CD4-positive, alpha-beta memory T cell (primary cell): ENCODE measurements at regions not wholly inside any gene's neighbourhood (a gene's known extent, or its start where the extent isn't known, plus 50 kb on each side); places are given as distances from the start of the nearest gene placed in this dataset.

Experiments
- CTCF ChIA-PET: fragments of 350-600 bp; sonication (Branson Sonifier 250); formaldehyde crosslinking; loops from one replicate; lab custom pipeline; 2021; ENCODE audit warnings: inconsistent platforms; ENCODE audit not compliant: partially characterized antibody; lab: Charles Lee
- POLR2A ChIA-PET: fragments of 350-600 bp; sonication (Branson Sonifier 250); formaldehyde crosslinking; loops from one replicate; lab custom pipeline; 2021; ENCODE audit not compliant: partially characterized antibody; lab: Charles Lee
- DNase-seq, 5 donors: peaks; one replicate each; pipeline versions ENCODE4 v3.0.0 to v3.0.0-alpha.2; 2020 to 2022; ENCODE audit warnings: mixed read lengths in 1 of 5
- H3K27ac ChIP-seq: one replicate; pipeline ENCODE4 v1.7.0; 2013; ENCODE audit warnings: low read depth, low read length
- H3K27me3 ChIP-seq: 2 replicates; pipeline ENCODE4 v1.7.0; 2013; ENCODE audit warnings: mild to moderate bottlenecking, low read length, moderate library complexity; ENCODE audit not compliant: insufficient read depth
- H3K36me3 ChIP-seq: 2 replicates; pipeline ENCODE4 v1.7.0; 2013; ENCODE audit warnings: mild to moderate bottlenecking, low read length, moderate library complexity; ENCODE audit not compliant: insufficient read depth
- H3K4me1 ChIP-seq: 2 replicates; pipeline ENCODE4 v1.7.0; 2013; ENCODE audit warnings: mild to moderate bottlenecking, low read length, moderate library complexity; ENCODE audit not compliant: insufficient read depth
- H3K4me3 ChIP-seq, 2 donors: one replicate each; pipeline ENCODE4 v1.7.0; 2013; ENCODE audit warnings: low read length in 2 of 2, mild to moderate bottlenecking in 1 of 2
- H3K9me3 ChIP-seq, 2 donors: one replicate each; pipeline ENCODE4 v1.7.0; 2013; ENCODE audit warnings: low read length in 2 of 2, control low read depth in 1 of 2; ENCODE audit not compliant: control insufficient read depth in 1 of 2
- H3K27ac Mint-ChIP-seq, 7 donors: one replicate each; pipeline ENCODE4 v1.8.0; 2020 to 2021; ENCODE audit warnings: mixed read lengths in 7 of 7, mild to moderate bottlenecking in 6 of 7, inconsistent platforms in 3 of 7, moderate library complexity in 3 of 7
- H3K27me3 Mint-ChIP-seq, 2 donors: one replicate each; pipeline ENCODE4 v1.8.0; 2020 to 2021; ENCODE audit warnings: mixed read lengths in 2 of 2
- H3K36me3 Mint-ChIP-seq, 2 donors: one replicate each; pipeline ENCODE4 v1.8.0; 2020 to 2021; ENCODE audit warnings: mixed read lengths in 2 of 2, inconsistent platforms in 1 of 2, mild to moderate bottlenecking in 1 of 2
- H3K4me1 Mint-ChIP-seq, 4 donors: one replicate each; pipeline ENCODE4 v1.8.0; 2020 to 2021; ENCODE audit warnings: mixed read lengths in 4 of 4, mild to moderate bottlenecking in 1 of 4
- H3K4me3 Mint-ChIP-seq, 8 donors: one replicate each; pipeline ENCODE4 v1.8.0; 2020 to 2021; ENCODE audit warnings: mixed read lengths in 8 of 8, mild to moderate bottlenecking in 7 of 8, moderate library complexity in 6 of 8, inconsistent platforms in 3 of 8
- H3K9me3 Mint-ChIP-seq, 8 donors: one replicate each; pipeline ENCODE4 v1.8.0; 2020 to 2021; ENCODE audit warnings: mixed read lengths in 8 of 8, mild to moderate bottlenecking in 5 of 8, inconsistent platforms in 3 of 8, moderate library complexity in 1 of 8
- intact Hi-C: fragments of 100-400 bp; cut with micrococcal nuclease; formaldehyde crosslinking; loops from one replicate; pipeline ENCODE4 v1.15.1; 2023

- no peak overlapping the region for H3K27ac Mint-ChIP-seq
- intact Hi-C loops, result no loop called here
- ChIA-PET CTCF (no interaction called here), POLR2A (no interaction called here)
- no peak overlapping the region for H3K27ac ChIP-seq
- H3K4me3 ChIP-seq, result no peak overlapping the region
- H3K36me3 ChIP-seq, result no peaks in the 10 kb centered on the region
- H3K27me3 ChIP-seq, result no peaks in the 10 kb centered on the region
- DNase-seq, result no peak
- H3K9me3 ChIP-seq, result peaks cover 0 to 5% of the 10 kb centered on the region in 2 donors
- H3K4me3 Mint-ChIP-seq, result no peak overlapping the region
- H3K9me3 Mint-ChIP-seq, result peaks cover 0 to 14% (median 3%) of the 10 kb centered on the region in 8 donors
- no peaks in the 10 kb centered on the region for H3K4me1 Mint-ChIP-seq
- H3K36me3 Mint-ChIP-seq, result no peaks in the 10 kb centered on the region
- no peaks in the 10 kb centered on the region for H3K27me3 Mint-ChIP-seq
- no peaks in the 10 kb centered on the region for H3K4me1 ChIP-seq
These were observed 1133.7 kb upstream of the NCAM2 start for GRCh38 chr21:19864476-19864875.

DNA sequence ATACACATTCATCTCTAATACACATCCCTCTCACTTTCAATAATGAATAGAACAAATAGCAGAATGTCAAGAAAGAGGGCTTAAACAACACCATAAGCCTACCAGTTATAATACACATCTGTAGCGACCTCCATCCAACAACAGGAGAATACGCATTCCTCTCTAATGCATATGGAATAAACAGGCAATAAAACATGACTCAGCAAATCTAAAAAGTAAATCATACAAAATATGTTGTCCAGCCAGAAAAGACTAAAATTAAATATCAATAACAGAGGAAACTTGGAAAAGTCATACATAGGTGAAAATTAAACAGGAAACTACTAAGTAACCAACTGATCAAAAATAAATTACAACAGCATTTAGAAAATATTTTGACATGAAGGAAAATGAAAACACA, 1127.5 kb upstream of the NCAM2 start:
- Mint-ChIP-seq H3K27ac (no peak overlapping the region), H3K27me3 (no peaks in the 10 kb centered on the region), H3K4me3 (no peak overlapping the region), H3K4me1 (no peaks in the 10 kb centered on the region), H3K36me3 (no peaks in the 10 kb centered on the region), H3K9me3 (peaks cover 0 to 14% (median 6%) of the 10 kb centered on the region in 8 donors)
- H3K4me1 ChIP-seq, result no peaks in the 10 kb centered on the region
- no peaks in the 10 kb centered on the region for H3K36me3 ChIP-seq
- intact Hi-C loops, result no loop called here
- H3K27ac ChIP-seq, result no peak overlapping the region
- POLR2A ChIA-PET, result no interaction called here
- H3K27me3 ChIP-seq, result no peaks in the 10 kb centered on the region
- CTCF ChIA-PET, result no interaction called here
- H3K4me3 ChIP-seq, result no peak overlapping the region
- DNase-seq, result no peak
- H3K9me3 ChIP-seq, result no peaks in the 10 kb centered on the region

- H3K36me3 ChIP-seq, result no peaks in the 10 kb centered on the region
- intact Hi-C loops, result no loop called here
- H3K4me3 ChIP-seq, result no peak overlapping the region
- ChIA-PET CTCF (no interaction called here), POLR2A (no interaction called here)
- no peaks in the 10 kb centered on the region for H3K36me3 Mint-ChIP-seq
- H3K9me3 Mint-ChIP-seq, result peaks cover 4 to 14% (median 8%) of the 10 kb centered on the region in 8 donors
- H3K27me3 Mint-ChIP-seq, result no peaks in the 10 kb centered on the region
- H3K27me3 ChIP-seq, result no peaks in the 10 kb centered on the region
- no peaks in the 10 kb centered on the region for H3K4me1 ChIP-seq
- no peak overlapping the region for H3K4me3 Mint-ChIP-seq
- no peak overlapping the region for H3K27ac Mint-ChIP-seq
- H3K9me3 ChIP-seq, result no peaks in the 10 kb centered on the region
- H3K27ac ChIP-seq, result no peak overlapping the region
- no peaks in the 10 kb centered on the region for H3K4me1 Mint-ChIP-seq
- DNase-seq, result no peak
These were observed 1123.7 kb upstream of the NCAM2 start for GRCh38 chr21:19874521-19874920.

GRCh38 chr21:19878133-19878532, 1120.1 kb upstream of the NCAM2 start:
- CTCF ChIA-PET, result no interaction called here
- no peaks in the 10 kb centered on the region for H3K4me1 Mint-ChIP-seq

GRCh38 chr21:19899645-19900044, 1098.6 kb upstream of the NCAM2 start:
- no peaks in the 10 kb centered on the region for H3K4me1 Mint-ChIP-seq
- Histone ChIP-seq H3K4me3 (no peak overlapping the region), H3K9me3 (no peaks in the 10 kb centered on the region), H3K27me3 (no peaks in the 10 kb centered on the region), H3K36me3 (no peaks in the 10 kb centered on the region), H3K27ac (no peak overlapping the region), H3K4me1 (no peaks in the 10 kb centered on the region)
- H3K27me3 Mint-ChIP-seq, result no peaks in the 10 kb centered on the region
- H3K36me3 Mint-ChIP-seq, result no peaks in the 10 kb centered on the region
- intact Hi-C loops, result no loop called here
- H3K27ac Mint-ChIP-seq, result no peak overlapping the region
- DNase-seq, result no peak
- CTCF ChIA-PET, result no interaction called here
- H3K9me3 Mint-ChIP-seq, result peaks cover 2 to 31% (median 12%) of the 10 kb centered on the region in 8 donors
- POLR2A ChIA-PET, result no interaction called here
- no peak overlapping the region for H3K4me3 Mint-ChIP-seq

More at GRCh38 chr21:19878133-19878532, 1120.1 kb upstream of the NCAM2 start:
- no peaks in the 10 kb centered on the region for H3K36me3 Mint-ChIP-seq
- no peaks in the 10 kb centered on the region for H3K4me1 ChIP-seq
- no peak for DNase-seq
- peaks cover 2 to 14% (median 7%) of the 10 kb centered on the region in 8 donors for H3K9me3 Mint-ChIP-seq
- no peak overlapping the region for H3K27ac ChIP-seq
- H3K36me3 ChIP-seq, result no peaks in the 10 kb centered on the region
- no peak overlapping the region for H3K4me3 Mint-ChIP-seq
- POLR2A ChIA-PET, result no interaction called here
- intact Hi-C loops, result no loop called here
- no peak overlapping the region for H3K27ac Mint-ChIP-seq
- H3K27me3 ChIP-seq, result no peaks in the 10 kb centered on the region
- H3K4me3 ChIP-seq, result no peak overlapping the region
- no peaks in the 10 kb centered on the region for H3K27me3 Mint-ChIP-seq
- no peaks in the 10 kb centered on the region for H3K9me3 ChIP-seq

GRCh38 chr21:19900149-19900548, 1098.1 kb upstream of the NCAM2 start:
- Histone ChIP-seq H3K4me3 (no peak overlapping the region), H3K27ac (no peak overlapping the region), H3K36me3 (no peaks in the 10 kb centered on the region), H3K27me3 (no peaks in the 10 kb centered on the region), H3K4me1 (no peaks in the 10 kb centered on the region), H3K9me3 (no peaks in the 10 kb centered on the region)
- peaks cover 2 to 31% (median 12%) of the 10 kb centered on the region in 8 donors for H3K9me3 Mint-ChIP-seq
- H3K4me1 Mint-ChIP-seq, result no peaks in the 10 kb centered on the region
- DNase-seq, result no peak
- intact Hi-C loops, result no loop called here
- H3K4me3 Mint-ChIP-seq, result no peak overlapping the region
- CTCF ChIA-PET, result no interaction called here
- no peaks in the 10 kb centered on the region for H3K36me3 Mint-ChIP-seq
- no peak overlapping the region for H3K27ac Mint-ChIP-seq
- H3K27me3 Mint-ChIP-seq, result no peaks in the 10 kb centered on the region
- POLR2A ChIA-PET, result no interaction called here

- H3K9me3 Mint-ChIP-seq, result peaks cover 0 to 4% (median under 1%) of the 10 kb centered on the region in 8 donors
- H3K27ac Mint-ChIP-seq, result no peak overlapping the region
- H3K27ac ChIP-seq, result no peak overlapping the region
- no peaks in the 10 kb centered on the region for H3K36me3 Mint-ChIP-seq
- no peaks in the 10 kb centered on the region for H3K27me3 ChIP-seq
- H3K27me3 Mint-ChIP-seq, result no peaks in the 10 kb centered on the region
- no peaks in the 10 kb centered on the region for H3K36me3 ChIP-seq
- ChIA-PET POLR2A (no interaction called here), CTCF (no interaction called here)
- no peaks in the 10 kb centered on the region for H3K9me3 ChIP-seq
- intact Hi-C loops, result no loop called here
- no peaks in the 10 kb centered on the region for H3K4me1 Mint-ChIP-seq
- no peak overlapping the region for H3K4me3 Mint-ChIP-seq
- DNase-seq, result no peak
- H3K4me1 ChIP-seq, result no peaks in the 10 kb centered on the region
- H3K4me3 ChIP-seq, result no peak overlapping the region
These were observed 1089.8 kb upstream of the NCAM2 start for GRCh38 chr21:19908390-19908789.

- peaks cover 0 to 9% (median 3%) of the 10 kb centered on the region in 8 donors for H3K9me3 Mint-ChIP-seq
These were observed 1084.2 kb upstream of the NCAM2 start for GRCh38 chr21:19914028-19914427.

More at GRCh38 chr21:19914028-19914427, 1084.2 kb upstream of the NCAM2 start:
- Mint-ChIP-seq H3K4me1 (no peaks in the 10 kb centered on the region), H3K36me3 (no peaks in the 10 kb centered on the region), H3K27ac (no peak overlapping the region), H3K4me3 (no peak overlapping the region), H3K27me3 (no peaks in the 10 kb centered on the region)
- H3K27ac ChIP-seq, result no peak overlapping the region
- ChIA-PET CTCF (no interaction called here), POLR2A (no interaction called here)
- no peaks in the 10 kb centered on the region for H3K9me3 ChIP-seq
- no peaks in the 10 kb centered on the region for H3K36me3 ChIP-seq
- no peaks in the 10 kb centered on the region for H3K4me1 ChIP-seq
- no peaks in the 10 kb centered on the region for H3K27me3 ChIP-seq
- intact Hi-C loops, result no loop called here
- no peak overlapping the region for H3K4me3 ChIP-seq
- no peak for DNase-seq
